GM21825 (cell line): ENCODE measurements at regions not wholly inside any gene's neighbourhood (a gene's known extent, or its start where the extent isn't known, plus 50 kb on each side); places are given as distances from the start of the nearest gene placed in this dataset.

Source experiments
- ATAC-seq: cut with Tn5 transposase; IDR thresholded peaks from one replicate; pipeline ENCODE4 v1.9.1; 2021; ENCODE audit warnings: mild to moderate bottlenecking, moderate library complexity; ENCODE audit not compliant: unreplicated experiment

DNA sequence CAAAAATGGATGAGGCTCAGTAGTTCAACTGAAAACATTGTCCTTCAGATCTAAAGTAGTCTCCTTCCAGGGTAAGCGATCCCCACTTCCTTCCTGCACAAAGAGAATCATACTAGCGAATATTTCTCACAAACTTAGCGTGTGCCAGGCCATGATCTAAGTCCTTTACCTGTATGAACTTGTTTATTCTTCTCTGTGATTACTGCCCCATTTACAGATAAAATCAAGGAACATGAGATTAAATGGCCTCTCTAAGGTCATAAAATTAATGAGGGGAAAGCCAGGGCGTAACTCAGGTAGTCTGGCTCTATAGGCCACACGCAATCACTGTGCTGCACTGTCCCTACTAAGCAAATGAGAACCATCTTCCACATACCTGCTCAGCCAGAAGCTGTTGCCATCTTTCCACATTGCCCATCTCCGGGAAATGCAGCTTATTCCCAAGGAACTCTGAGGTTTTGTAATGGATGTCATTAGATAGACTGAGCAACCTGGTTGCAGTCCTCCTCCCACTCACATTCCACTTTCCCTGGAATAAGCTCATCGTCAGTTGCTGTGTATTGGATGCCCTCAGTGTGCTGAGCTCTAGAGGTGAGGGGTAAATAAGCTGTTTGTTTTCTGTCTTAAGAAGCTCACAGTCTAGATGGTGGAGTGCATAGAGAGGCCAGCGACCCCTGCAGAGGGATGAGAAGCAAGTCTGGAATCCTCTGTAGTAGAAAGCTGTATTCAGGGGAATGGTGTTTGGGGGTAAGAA is 146.3 kb downstream of the SNX19 start:
- ATAC-seq, result no peak

DNA sequence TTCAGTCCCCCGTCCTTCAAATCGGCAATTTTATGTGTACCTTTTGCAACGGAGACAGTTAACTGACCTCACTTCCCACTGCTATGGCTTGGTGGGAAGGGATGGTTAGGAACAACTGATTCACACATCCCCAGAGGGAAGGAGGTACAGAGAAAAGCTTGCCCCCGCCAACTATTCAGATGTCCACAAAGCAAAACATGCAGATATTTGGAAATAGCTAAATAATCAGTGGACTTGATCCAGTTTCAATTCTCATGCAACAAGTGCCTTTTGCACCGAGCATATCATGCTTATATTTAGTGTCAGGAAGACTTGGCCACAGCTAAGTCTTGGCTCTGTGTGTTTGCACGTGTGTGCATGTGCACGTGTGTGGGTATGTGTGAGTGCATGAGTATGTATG is 144.6 kb downstream of the SNX19 start:
- no peak for ATAC-seq

DNA sequence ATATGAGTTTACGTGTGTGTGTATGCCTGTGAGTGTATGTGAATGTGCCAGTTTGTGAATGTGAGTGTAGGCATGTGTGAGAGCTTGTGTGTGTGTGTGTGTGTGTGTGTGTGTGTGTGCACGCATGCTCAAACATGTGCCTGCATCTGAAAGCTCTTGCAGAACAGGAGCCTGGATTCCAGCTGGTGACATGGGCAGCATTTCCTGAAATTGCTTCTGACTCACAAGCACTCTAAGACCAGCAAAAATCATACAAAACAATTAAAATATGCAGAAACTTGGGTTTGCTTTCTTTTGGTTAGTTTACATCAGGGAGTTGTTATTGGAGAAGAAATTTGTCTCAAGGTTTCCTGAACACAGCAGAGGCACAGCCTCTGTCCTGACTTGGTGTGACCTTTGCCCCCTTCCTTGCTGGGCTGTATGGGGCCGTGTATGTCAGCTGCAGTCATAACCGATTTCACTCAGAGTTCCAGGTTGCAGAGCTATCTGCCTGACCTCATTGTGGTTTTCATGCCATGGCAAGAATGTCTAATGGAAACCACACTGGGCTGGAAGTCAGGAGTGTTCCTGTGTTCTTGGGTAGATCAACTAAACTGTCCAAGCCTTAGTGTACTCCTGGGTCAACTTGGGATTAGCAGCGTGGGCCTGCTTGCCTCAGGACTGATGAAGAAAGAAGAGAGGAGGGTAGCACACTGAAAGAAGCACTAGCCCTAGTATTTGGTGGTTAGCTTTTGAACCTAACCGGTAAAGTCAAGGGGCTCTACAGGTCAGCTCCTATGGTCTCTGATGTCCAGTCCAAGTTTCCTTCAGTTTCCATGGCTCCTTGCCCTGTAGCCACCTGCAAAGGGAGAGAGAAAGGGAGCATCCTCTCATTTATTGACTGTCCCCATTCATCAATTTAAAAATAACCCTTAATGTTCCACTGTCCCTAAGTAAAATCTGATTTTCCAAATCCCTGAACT is 143.7 kb downstream of the SNX19 start:
- no peak for ATAC-seq

DNA sequence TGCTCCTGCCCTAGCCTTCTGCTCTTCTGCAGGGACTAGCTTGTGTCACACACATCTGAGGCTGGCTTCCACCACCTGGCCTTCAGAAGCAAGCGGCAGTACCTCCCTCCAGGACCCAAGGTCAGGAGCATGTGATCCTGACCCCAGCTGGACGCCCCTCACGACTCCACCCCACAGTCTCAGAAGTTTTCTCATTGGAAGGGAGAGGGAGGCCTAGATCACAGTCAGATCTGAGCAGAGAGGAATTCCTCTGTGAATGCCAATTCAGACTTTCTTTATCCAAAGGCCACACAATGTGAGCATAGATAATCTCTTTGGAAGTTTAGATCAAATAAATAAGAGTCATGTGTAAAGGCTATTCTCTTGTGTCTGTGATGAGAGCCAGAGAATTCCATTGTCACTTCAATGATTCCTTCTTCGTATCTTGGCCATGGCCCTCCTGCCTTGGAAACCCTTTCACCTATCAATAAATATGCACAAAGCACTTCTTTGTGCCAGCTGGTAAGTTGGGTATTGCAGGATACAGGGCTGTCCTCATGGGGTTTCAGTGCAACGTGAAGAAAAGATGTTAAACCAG is 142.9 kb downstream of the SNX19 start:
- ATAC-seq, result no peak

DNA sequence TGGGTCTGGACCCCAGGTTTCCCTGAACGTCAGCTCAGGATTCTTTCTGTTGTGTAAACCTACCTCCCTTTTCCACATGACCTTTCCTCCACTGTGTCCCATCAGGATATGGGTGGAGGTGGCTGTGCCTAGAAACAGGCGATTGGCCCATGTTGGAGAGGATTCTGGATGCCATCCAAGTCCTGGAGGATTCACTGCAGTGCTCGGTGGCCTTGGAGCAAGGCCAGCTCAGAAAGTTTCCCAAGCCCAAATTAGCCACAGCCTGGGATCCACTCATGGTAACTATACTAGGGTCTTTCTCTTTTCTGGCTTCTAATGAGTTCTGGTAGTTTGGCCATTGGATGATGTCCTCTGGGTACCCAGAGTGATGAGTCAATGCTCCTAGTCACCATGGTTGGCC is 141.6 kb downstream of the SNX19 start:
- ATAC-seq, result no peak

DNA sequence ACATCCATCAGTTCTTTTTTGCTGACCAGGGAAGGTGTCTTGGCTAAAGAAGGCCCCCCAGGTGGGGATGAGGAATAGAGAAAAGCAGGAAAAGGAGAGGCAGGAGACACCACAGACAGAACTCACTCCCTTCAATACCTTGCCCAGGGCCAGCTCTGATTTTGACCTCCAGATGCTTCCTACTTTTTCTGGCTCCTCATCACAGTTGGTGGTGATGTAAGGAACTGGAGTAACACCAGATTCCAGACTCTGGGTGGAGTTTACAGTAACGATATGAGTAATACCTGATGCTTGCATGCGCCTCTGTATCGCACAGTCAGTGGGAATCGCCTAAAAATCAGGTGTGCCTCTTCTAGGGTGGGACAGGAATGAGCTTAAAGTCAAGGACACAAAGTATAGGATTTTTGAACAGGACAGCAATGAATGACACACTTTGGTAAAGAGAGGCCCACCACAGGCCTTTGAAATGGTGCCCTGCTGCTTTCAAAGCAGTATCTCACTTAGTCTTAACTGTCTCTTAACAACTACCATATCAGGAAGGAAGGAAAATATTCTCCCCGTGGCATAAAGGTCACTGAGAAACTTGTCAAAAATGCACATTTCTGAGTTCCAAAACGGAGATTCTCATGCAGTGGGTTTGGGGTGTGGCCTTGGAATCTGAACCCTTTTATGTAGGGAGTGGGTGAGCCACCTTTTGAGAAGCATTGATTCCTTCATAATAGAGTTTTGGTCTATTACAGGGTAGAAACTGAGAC is 140.8 kb downstream of the SNX19 start:
- ATAC-seq, result no peak

DNA sequence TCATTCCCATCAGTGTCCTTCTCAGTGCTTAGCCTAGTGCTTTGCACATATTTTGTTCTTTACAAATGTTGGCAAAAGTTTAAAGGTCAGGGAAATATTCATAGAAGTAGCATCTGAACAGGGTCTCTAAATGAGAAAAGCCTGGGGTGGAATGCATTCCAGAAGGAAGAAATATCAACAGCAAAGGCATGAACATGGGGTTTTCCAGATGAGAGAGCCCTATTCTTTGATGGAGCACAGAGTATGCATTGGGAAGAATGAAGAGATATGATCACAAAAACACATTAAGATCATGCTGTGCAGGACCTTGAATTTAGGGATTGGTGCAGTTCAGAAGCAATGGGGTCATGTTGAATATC is 140.2 kb downstream of the SNX19 start:
- no peak for ATAC-seq

DNA sequence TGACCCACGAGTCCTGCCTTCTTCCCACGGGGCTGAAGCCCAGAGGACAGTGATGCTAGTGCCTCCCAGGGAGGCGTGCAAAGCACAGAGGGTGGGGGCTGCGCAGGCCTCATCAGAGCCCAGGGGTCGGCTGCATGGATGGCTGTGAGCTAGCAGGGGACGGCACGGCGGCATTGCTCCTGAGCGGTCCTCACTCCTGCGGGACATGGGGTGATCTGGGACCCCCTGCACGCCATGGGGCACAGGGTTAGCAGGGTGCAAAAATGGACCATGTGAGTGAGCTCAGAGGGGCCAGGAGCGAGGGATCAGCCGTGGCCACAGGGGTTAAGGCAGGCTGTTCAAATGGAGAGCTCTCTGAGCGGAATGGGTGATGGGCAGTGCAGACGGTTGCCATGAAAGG is 138.3 kb downstream of the SNX19 start:
- no peak for ATAC-seq

DNA sequence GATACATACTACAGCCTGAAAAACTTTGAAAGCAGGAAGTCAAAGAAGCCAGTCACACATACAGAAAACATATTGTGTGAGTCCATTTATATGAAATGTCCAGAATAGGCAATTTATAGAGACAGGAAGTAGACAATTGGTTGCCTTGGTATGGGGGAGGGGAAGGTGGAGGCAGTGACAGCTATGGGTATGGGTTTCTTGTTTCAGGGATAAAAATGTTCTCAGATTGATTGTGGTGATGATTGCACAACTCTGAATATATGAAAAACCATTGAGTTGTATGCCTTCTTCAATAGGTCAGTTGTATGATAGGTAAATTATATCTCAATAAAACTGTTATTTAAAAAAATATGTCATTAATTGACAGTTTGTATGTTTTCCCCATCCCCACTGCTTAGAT is 137.6 kb downstream of the SNX19 start:
- no peak for ATAC-seq

DNA sequence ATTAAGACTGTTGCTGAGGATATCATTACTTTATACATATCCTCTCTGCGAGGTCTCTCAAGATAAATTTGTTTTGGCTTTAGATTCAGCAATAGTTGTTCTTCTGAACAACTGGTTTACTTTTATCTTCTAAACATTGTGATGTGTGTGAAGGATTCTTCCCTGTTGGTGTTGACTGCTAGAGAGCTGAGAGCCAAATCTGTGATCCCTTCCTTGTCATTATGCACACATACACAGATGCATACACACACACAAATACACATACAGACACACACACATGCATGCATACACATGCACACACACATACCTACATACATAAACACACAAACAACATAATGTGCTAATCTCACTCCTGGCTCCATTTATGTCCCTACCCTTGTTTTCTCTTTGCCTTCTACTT is 137.0 kb downstream of the SNX19 start:
- no peak for ATAC-seq

DNA sequence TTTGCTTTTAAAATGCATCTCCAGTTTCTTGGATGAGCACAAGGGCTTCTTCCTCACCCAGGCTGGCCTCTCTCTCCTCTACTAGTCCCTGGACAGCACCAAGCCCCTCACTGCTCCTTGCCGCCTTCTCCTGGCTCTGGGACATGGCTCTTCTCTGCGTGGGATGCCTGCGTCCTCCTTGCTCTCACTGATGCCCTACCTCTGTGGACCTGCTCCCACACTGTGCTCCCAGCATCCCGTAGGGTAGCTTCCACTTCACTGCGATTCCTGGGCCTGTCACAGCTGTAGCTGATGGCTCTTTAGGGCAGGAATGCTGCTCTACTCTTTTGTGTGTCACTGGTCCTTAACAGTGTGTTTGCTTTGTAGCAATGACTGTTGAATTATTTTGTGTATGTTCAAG is 136.3 kb downstream of the SNX19 start:
- ATAC-seq, result no peak

DNA sequence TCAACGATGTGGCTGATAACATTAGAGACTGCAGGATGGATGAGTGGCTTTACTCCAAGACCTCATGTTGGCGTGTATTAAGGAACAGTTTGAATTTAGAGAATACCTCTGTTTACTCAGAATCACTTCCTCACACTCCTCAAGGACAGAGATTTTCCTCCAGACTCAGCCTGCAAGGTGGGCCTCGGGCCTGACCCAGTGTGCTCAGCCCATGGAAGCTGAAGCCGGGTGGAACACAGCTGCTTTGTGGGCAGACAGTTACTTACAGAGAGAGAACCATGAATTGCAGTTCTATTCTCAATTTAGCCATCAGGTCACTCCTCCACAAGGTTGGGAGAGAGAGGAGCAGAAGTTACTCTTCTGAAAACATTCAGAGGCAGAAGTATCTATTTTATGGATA is 135.8 kb downstream of the SNX19 start:
- ATAC-seq, result no peak

DNA sequence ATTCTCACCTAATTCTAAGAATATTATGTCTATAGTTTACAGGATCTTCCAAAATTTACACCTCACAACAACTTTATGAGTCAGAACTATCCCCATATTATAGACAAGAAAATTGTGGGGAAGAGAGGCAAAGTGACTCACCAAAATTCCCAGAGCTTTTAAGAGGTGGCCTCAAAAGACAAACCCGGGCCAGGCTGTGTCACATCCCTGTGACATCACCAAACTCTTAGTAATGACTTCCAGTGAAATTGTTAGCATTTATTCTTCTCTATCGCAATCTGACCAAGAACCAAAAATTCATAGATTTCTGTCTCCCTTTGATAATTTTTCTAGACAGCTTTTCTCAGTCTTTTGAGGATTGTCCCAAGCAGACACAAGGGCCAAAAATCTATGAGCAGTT is 134.3 kb downstream of the SNX19 start:
- ATAC-seq, result no peak

DNA sequence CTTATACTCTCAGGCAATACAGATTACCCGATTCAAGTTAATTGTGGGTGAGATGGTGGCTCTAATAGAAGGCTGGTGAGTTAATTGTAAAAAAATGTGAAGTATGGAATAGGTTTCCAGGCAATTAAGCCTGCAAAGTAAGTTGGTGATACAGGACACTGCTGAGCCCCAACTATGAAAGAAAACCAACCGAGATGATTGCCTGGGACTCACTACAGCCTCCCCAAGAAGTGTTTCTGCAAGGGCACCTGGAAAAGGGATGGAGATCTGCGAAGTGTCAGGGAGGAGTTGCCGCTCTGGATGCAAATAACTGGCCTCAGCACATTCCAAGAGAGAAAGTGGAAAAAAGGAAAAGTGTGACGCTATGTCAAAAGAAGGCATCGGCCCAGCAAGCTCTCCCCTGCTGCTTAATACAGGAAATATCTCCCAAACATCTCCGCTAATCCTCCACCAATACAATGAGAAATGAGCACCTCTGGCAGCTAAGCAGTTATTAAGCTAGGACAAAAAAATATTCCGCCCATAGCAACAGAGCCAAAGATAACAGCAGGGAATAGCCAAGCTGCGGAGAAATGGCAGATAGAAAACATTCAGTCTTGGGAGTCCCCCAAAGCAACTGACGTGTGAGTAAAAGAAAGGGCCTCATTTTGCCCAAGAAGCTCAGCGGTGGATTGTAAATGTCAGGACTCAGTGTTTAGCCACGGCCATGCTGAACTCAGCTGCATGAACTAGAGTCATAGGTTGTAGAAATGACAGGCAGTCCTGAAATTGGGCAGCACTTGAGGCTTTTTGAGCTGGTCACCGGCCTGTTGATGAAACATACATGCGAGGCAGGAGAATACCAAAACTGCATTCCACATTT is 133.7 kb downstream of the SNX19 start:
- no peak for ATAC-seq

DNA sequence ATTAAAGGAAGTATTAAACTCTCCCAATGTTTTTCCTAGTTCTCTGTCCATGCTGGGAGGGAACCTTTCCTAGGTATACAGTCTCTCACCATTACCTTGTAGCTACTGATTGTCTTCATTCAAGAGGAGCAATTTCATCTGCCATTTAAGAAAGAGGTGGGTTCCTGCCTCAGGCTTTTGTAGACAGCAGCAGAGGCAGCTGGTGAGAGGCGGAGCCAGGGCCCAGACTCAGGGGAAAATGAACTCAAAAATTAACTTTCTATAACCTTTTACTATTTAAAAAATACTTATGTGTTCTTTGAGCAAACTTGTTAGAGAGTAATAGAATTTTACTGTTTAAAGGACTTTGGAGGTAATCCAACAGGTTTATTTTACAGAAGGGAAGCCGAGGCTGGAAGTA is 133.0 kb downstream of the SNX19 start:
- no peak for ATAC-seq

DNA sequence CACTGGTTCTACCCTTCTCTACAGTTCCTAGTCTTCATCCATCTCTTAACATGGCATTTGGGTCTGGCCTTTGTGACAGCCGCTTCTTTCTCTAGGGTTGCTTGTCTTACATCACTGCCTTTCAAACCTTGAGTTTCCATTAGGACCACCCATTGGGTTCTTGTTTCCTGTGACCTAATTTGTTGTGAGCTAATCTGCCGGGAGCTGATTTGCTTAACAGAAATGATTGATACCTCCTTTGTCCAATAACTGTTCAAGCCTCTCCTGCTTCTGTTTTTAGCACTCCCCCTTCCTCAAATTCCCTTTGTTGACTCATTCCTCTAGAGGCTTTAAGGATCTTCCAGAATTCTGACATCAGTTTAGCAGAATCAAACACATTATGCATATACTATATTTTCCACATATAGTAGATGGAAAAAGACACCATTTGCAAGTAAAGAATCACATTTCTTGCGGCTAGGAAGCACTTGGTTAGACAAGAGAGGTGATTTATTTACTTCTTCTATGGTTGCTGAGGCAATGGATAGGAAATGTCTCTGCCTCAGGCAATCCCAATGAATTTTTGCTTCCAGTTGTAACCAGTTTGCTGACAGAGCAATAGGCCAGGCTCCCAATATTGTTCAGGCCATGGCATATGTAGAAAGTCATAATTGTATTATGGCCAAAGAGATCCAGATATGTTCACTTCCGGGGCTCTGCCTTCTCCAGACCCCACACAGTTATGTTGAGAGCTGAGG is 130.7 kb downstream of the SNX19 start:
- ATAC-seq, result no peak

DNA sequence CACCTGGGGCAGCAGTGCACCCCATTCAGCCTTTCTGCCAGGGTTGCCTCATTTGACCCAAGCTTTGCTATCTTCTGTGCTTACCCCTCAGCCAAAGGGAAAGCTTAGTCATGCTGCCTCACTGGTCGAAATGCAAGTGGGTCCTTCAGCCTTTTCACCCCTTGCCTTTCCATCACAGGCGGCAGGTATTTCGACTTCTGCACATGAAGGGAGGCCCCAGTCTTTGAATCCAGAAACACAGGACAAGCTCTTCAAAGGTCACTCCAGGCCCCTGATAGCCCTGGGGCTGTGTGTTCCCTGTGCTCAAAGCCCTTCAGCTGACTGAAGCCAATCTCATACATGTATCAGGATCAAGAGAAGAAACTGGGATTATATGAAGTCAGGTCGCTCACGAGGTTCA is 129.7 kb downstream of the SNX19 start:
- ATAC-seq, result no peak

DNA sequence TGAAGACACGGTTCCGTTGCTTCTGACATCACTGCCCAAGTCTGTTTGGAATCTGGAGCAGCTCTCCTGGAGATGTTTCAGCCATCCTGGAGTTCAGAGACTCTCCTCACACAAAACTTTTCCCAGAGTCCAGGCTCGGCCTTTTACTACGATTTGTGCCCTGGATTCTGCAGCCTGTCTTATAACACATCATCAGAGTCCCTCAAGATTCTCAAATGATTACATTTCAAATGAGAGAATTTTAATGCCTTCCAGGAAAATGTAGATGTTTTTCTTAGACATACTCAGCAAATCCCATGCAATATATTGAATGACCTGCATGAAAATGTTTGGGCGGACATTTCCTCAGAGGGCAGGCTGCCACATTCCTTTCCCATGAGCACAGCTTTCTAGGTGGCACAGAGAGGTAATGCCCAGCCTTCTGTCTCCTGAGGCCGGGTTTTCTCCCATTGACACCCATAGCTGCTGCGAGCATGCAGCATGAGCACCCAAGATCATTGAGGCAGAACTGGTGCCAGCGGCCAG is 129.1 kb downstream of the SNX19 start:
- ATAC-seq, result no peak

DNA sequence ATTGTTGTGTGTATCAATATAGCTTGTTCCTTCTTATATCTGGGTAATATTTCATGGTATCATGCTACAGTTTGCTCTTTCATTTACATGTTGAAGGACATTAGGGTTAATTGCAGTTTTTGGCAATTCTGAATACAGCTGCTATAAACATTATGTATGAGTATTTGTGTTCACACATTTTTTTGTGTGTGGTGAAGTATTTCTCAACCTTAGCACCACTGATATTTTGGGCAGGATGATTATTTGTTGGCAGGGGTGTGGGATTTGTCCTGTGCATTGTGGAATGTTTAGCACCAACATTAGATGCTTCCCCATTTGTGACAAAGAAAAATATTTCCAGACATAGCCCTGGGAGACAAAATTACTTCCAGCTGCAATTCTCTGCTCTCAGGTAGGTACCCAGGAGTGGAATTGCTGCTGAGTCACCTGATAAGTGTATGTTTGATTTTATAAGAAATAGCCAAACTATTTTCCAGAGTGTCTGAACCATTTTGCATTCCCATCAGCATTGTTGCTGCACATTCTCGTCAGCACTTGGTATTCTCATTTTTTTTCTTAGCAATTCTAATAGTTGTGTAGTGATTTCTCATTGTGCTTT is 128.2 kb downstream of the SNX19 start:
- ATAC-seq, result no peak
